GM19468 (cell line): ENCODE measurements at regions not wholly inside any gene's neighbourhood (a gene's known extent, or its start where the extent isn't known, plus 50 kb on each side); places are given as distances from the start of the nearest gene placed in this dataset.
A peak's percentile ranks its signal among the peaks of the same experiment; 100 is the strongest.

ENCODE experiments used
- ATAC-seq: cut with Tn5 transposase; IDR thresholded peaks from one replicate; pipeline ENCODE4 v1.9.1; 2021; ENCODE audit warnings: mild to moderate bottlenecking, moderate library complexity, moderate number of reproducible peaks; ENCODE audit not compliant: unreplicated experiment; ENCODE audit errors: extremely low read depth

GRCh38 chr7:145951566-145951965 lies 165.0 kb upstream of the CNTNAP2 start:
- no peak for ATAC-seq

GRCh38 chr7:145928937-145929336 lies 187.7 kb upstream of the CNTNAP2 start:
- no peak for ATAC-seq

GRCh38 chr7:145919712-145920111 lies 196.9 kb upstream of the CNTNAP2 start:
- no peak for ATAC-seq

GRCh38 chr7:145916776-145917175 lies 199.8 kb upstream of the CNTNAP2 start:
- no peak for ATAC-seq

- ATAC-seq = no peak
These were observed 200.9 kb upstream of the CNTNAP2 start for GRCh38 chr7:145915679-145916078.

- peak; percentile 47 for ATAC-seq
These were observed 206.5 kb upstream of the CNTNAP2 start for GRCh38 chr7:145909991-145910513.

GRCh38 chr7:145903658-145904057 lies 212.9 kb upstream of the CNTNAP2 start:
- ATAC-seq = no peak

- ATAC-seq = no peak
These were observed 214.5 kb upstream of the CNTNAP2 start for GRCh38 chr7:145902123-145902522.

GRCh38 chr7:145899938-145900337 lies 216.7 kb upstream of the CNTNAP2 start:
- ATAC-seq = no peak

- no peak for ATAC-seq
These were observed 222.6 kb upstream of the CNTNAP2 start for GRCh38 chr7:145893925-145894535.

- ATAC-seq = no peak
These were observed 231.7 kb upstream of the CNTNAP2 start for GRCh38 chr7:145884716-145885514.

- ATAC-seq = no peak
These were observed 240.2 kb upstream of the CNTNAP2 start for GRCh38 chr7:145876376-145876775.

GRCh38 chr7:145875267-145875666 lies 241.3 kb upstream of the CNTNAP2 start:
- ATAC-seq = no peak

GRCh38 chr7:145868935-145869334 lies 247.7 kb upstream of the CNTNAP2 start:
- ATAC-seq = no peak

GRCh38 chr7:145862212-145862611 lies 254.4 kb upstream of the CNTNAP2 start:
- ATAC-seq = no peak

- no peak for ATAC-seq
These were observed 255.8 kb upstream of the CNTNAP2 start for GRCh38 chr7:145860809-145861208.

GRCh38 chr7:145850636-145851035 lies 266.0 kb upstream of the CNTNAP2 start:
- ATAC-seq = no peak

- no peak for ATAC-seq
These were observed 267.9 kb upstream of the CNTNAP2 start for GRCh38 chr7:145848691-145849090.

- ATAC-seq = no peak
These were observed 271.3 kb upstream of the CNTNAP2 start for GRCh38 chr7:145845345-145845744.

- ATAC-seq = no peak
These were observed 276.8 kb upstream of the CNTNAP2 start for GRCh38 chr7:145839814-145840213.

- ATAC-seq = no peak
These were observed 284.9 kb upstream of the CNTNAP2 start for GRCh38 chr7:145831616-145832206.
